Germinal center (tissue), 1 donor: ENCODE measurements at regions not wholly inside any gene's neighbourhood (a gene's known extent, or its start where the extent isn't known, plus 50 kb on each side); places are given as distances from the start of the nearest gene placed in this dataset.
"Not testable (repeated sequence)": the region's sequence is repeated elsewhere in the genome, so short reads cannot be mapped to it uniquely, and the experiment has no call there.

ENCODE experiments used
- DNase-seq: peaks from one replicate; pipeline ENCODE4 v3.0.0; 2012; ENCODE audit warnings: mixed read lengths, low spot score

DNA sequence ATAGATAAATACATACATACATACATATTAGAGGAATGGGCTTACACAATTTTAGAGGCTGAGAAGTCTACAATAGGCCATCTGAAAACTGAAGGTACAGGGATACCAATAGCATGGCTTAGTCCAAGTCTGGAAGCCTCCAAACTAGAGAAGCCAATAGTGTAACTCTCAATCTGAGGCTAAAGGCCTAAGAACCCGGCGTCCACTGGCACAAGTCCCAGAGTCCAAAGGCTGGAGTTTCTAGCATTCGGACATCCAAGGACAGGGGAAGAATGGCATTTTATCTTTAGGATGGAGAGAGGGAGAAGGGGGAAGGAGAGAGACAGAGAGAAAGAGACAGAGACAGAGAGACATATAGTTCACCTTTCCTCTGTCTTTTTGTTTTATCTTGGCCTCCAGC, 63.7 kb upstream of the SYT4 start:
- no peak for DNase-seq

DNA sequence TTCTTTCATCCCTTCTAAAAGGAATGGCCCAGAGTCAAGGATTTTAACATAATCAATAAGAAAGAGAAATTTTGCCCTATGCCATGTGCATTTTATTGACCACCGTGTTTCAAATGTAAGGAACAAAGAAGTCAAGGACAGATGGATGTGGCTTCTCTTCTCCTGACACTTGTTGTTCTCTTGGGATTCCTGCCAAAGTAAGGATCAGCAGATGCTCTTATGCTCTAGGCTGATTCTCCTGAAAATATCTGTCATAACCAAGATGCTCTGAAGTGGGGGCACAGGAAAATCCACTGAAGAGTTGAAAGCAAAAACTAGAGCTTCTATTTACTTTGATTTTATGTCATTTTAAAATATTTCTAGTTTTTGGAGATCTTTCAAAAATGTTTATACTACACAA, 72.9 kb upstream of the SYT4 start:
- no peak for DNase-seq

DNA sequence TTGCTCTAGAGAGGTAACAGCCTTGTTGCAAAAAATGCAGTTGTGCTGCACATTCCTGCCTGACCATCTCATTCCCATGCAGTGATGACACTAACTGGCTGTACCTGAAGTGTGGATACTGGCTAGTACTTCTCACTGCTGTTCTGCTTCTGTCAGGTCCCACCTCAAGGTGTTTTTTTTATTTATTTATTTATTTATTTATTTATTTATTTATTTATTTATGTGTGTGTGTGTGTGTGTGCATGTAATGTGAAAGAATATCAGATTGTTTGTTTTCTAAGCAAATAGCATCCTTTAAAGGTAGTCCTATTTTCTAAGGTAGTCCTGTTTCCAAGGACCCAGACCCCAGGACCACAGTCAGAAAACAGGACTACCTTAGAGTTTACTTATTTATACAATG, 87.2 kb upstream of the SYT4 start:
- no peak for DNase-seq

DNA sequence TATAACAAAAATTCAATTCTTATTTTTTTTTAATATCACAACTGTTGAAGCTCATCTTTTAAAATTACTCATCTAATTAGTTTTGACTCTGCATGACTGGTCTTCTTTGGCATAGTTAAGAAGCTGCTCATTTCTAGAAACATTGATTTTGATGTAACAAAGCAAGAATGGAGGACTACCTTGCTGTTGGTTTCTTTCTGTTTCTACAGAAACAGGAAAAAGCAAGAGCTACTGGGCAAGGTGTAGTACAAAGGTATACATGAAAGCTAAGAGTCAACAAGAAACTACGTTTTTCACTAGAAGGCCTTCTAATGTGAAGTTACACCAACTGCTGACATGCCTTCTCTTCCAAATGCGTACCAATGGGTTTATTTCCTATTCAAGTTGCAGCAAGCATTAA, 90.6 kb upstream of the SYT4 start:
- no peak for DNase-seq

DNA sequence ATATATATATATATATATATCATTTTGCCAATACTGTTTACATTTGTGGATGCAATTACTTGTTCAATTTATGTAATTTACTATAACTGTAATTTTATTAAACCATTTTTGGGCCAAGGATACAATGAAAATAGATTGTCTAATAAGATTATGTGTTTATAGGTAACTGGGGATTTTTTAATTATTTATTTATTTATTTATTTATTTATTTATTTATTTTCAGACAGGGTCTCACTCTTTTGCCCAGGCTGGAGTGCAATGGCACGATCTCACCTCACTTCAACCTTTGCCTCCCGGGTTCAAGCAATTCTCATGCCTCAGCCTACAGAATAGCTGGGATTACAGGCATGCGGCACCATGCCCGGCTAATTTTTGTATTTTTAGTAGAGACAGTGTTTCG, 92.0 kb upstream of the SYT4 start:
- not testable (repeated sequence) for DNase-seq

DNA sequence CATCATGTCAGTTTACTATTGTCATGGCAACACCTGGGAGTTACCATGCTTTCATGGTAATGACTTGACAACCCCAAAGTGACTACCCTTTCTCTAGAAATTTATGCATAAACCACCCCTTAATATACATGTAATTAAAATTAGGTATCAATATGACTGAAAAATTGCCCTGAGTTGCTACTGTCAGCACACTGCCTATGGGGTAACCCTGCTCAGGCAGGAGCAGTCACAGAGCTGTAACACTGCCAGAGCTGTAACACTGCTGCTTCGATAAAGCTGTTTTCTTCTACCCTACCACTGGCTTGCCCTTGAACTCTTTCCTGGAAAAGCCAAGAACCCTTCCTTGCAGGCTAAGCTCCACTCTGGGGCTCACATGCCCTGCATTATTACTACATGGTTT, 95.5 kb upstream of the SYT4 start:
- no peak for DNase-seq

DNA sequence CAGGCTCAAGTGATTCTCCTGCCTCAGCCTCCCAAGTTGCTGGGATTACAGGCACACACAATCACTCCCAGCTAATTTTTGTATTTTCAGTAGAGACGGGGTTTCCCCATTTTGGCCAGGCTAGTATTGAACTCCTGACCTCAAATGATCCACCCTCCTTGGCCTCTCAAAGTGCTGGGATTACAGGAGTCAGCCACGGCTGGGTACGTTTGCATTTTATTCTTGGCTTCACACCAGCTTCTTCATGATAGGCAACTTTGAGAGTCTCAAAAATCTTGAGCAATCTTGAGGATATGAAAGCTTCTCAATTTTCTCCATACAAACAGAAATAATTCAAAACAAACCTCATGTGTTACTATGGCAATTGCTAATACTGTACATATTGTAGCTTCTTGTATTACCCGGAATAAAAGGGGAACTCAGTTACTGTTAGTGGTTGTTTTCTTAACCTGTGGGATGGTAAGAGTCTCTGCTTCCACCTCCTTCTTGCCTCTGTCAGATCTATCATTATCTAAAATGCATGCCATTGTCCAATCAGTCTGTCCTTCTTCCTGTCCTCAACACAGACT, 102.9 kb upstream of the SYT4 start:
- DNase-seq: no peak

DNA sequence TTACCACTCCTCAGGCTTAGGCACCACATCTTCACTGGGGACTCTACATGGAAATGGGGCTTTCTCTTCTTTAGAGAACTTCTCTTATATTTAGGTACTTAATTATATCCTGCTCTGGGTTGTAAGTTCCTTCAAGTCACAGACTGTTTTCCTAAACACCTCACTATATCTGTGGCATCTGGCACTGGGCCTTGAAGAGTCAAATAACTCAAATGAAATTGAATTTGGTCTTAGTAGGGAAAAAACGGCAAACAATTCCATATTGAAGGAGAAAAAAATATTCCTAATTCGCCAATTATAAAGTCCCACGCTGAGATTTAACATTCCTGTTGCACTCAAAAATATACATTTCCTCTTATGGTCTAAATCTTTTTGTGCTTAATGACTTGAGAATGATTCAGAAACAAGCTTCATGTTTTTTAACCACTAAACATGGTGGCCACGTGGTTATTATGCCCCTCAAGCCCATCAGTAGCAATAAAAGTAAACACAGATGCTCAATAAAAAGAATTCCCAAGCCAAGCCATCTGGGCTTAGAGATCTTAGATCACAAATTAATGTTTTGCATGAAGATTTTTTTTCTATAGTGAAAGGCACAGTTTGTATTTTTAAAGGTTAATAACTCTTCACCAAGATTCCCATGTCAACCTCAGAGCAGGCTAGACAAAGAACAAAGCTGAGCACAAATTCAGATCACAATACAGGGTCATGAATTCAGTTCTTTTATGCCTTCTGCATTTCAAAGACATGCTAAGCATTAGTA, 105.5 kb upstream of the SYT4 start:
- DNase-seq: no peak

DNA sequence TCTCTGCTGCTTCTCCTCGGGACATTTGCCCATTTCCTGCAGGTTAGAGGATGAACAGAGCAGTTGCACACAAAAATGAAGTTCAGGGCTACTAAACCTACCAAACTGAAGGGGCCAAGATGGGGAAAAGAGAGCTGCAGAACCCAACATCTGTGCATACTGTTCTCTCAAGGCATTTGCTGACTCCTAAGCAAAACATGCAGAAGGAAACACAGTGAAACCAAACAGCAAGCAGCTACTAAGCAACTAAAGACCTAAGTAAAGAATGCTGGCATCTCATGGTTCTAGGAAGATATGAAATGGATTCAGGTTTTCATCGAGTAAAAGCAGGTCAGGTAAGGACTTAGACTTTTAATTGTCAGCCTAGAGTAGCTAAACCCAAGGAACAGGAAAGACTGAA, 111.9 kb upstream of the SYT4 start:
- no peak for DNase-seq

DNA sequence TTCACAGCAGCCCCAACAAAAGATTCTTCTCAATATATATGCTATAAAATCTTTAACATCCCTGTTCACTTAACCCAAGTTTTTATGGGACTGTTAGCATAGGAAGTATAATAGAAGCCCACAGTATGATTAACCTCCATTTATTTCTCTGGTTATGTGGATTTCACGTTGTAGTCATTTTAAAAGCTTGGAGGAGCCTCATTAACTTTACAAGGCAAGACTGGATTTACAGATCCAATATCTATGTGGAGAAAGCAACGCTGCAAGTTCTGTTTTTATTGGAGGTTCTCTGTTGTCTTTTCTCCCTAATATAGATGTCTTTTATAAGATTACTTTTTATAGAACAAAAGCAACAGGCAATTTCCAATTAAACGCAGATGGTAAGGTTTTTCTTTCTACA, 114.9 kb upstream of the SYT4 start:
- no peak for DNase-seq

DNA sequence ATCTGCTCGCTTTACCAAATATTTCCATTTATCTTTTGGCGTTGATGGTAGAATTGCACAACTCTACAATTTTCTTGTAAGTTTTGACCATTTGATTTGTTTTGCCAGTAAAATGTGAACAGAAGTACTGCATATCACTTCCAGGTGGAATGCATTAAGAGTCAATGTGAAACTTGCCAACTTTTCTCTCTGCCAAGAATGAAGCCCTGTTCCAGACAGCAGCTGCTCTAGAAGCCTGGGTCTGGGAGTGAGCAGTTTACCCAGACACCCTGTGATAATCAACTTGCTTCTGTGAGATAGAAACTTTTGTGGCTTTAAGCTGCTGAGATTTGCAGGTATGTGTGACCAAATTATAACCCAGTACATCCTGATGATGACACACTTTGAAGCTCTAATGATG, 115.9 kb upstream of the SYT4 start:
- DNase-seq: no peak

DNA sequence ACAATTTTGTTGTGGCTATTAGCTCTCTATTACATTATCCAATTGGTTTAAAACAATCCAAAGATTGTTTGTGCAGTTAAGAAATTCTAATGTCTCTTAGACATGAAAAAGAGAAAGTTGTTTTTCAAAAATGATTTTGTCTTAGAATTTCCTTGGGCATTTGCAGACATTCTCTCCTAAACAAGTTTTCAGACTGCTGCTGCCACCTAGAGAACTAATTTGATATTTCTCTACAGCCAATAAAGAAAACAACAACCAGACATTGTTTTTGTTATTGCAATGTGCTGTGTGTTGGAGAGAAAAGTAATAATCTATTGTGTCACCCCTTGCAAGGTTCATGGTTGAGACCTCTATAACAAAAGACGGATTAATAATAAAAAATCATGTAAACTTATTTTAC, 119.0 kb upstream of the SYT4 start:
- DNase-seq: no peak

DNA sequence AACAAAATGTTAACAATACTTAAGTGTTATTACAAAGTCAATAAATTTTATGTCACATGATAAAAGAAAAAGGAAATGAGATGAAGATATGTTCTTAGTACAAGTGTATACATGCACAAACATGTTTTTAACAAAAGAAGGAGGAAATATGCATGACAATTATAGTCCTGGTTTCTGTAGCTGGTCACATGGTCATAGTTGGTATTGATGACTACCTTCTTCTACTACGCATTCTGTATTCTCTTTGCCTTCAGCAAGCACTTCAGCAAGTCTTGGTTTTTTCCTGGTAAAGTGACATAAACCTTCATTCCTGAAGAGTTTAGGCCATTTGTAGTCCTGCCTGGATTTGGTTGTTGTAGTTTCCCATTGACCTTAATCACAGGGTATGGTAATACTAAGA, 121.3 kb upstream of the SYT4 start:
- no peak for DNase-seq

DNA sequence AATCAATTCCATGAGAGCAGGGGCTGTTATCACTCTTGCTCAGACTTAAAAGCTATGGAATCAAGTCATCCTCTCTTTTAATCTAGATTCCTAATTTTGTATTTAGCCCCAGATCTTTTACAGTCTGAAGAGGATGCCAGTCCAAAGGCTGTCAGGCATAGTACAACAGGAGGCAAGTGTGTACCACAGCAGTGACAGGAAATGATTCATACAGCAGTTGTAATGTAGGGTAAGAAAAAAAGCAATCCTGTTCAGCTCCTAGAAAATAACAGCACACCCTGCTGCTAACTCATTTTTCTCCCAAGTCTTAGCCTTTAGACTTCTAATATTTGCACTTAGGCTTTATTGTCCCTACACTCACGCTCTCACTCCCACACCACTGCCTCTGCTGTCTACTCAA, 127.8 kb upstream of the SYT4 start:
- DNase-seq: no peak

DNA sequence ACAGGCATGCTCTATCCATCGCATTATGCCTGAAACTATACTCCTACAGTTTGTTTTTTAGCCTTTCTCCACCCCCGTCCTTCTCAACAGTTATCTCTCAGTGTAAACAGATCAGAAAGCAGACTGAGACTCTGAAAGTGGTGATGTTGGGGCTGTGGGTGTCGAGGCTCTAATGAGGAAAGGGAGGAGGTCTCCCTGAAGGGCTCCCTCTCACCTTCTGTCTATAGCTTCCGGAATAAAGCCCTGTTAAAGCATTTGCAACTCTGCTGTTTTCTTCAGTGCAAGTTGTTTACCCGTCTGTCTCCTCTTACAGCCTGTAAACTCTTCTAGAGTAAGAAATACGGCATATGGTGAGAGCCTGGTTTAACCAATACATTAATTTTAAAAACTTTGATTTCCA, 136.7 kb upstream of the SYT4 start:
- DNase-seq: no peak

DNA sequence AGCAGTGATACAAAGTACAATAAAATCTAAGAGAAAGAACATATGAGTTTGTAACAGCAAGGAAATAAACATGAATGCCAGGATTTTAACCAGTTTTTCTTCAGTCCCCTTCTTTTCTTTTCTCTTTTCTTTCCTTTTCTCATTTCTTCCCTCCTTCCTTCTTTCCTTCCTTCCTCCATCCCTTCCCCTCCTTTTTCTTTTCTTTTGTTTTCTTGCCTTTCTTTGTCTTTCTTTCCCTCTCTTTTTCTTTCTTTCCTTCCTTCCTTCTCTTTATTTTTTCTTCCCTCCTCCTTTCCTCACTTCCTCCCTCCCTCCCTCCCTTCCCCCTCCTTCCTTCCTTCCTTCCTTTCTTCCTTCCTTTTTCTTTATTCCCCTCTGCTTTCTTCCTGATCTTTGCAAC, 142.8 kb upstream of the SYT4 start:
- no peak for DNase-seq

DNA sequence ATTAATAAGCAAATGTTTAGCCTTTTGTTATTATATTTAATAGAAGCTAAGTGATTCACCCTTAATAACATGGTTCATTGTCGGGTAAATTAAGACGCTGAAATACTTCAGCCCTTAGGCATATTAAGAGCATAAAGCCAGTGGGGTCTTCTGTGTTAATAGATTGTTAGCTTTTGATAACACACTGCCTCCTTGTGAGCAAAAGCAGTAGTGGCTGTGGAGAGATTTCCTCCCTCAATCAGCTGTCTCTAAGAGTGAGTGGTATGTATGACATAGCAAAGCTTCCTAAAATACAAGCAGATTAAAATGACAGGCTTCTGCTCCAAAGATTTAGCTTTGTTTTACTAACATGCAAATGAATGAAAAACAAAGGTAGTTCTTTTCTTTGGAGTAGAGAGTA, 143.7 kb upstream of the SYT4 start:
- DNase-seq: no peak

DNA sequence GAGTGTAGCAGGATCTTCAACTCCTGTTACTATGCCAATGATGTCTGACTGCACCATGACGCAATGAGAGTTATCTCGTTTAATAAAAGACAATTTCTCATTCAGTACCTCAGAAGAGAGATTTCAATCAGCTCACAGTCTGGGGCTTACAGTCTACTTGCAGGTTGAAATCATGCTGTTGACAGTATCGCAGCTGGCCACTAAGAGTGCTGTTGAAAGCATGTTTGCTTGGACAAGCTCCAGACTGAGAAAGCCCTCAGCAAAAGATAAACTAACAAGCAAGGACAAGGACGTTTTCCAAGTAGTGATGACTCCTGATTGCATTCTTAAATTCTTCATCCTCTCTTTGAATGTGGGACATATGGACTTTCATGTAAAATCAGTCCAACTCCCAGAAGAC, 145.2 kb upstream of the SYT4 start:
- DNase-seq: no peak

DNA sequence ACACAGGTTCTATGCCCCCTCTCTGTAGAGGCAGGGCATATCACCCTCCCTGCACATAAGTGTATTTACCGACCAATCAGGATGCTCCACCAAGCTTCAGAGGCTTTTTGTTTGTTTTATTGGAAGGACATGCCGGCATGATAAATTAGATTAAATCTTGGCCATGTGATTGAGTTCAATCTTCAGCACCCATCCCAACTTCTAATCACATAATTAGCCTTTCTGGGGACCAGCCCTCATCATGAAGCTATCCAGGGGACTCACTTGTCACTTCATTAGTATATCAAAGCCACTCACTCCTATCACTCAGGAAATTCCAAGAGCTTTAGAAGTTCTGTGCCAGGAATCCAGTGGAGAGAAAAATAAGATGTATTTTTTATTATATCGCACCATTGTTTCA, 158.6 kb upstream of the SYT4 start:
- DNase-seq: no peak

DNA sequence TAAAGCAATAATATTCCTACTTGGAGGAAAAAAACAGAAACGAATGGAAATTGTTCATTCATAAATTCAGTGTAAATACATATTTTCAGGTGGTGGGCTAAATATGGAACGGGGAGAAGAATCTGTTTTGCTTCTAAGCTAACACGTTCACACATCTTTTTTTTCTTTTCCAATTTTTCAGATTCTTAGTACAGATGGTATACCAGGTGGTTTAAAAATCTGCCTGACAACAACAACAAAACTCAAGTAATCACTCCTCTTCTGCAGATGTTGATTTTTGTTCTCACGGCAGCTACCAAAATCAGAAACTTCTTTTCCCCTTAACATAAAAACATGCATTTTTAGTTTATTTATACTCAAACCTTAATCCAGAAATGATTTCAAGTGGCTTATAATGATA, 164.8 kb upstream of the SYT4 start:
- no peak for DNase-seq

DNA sequence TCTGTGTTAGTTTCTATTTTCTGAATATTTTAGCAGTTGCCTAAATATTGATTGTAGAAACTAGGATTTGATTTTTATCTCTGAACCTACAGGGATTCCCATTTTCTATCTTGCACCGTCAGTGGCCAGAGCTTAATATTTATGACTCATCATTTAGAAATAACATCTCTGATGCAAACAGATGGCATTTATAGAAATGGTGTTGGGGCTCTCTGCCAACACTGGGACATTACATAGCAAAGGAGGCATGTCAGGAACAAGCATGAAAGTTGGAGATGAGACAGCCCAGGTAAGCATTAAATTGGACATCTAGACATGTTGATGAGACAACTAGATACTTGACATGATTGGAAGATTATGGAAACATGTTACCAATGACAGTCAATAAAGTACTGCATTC, 165.3 kb upstream of the SYT4 start:
- no peak for DNase-seq

DNA sequence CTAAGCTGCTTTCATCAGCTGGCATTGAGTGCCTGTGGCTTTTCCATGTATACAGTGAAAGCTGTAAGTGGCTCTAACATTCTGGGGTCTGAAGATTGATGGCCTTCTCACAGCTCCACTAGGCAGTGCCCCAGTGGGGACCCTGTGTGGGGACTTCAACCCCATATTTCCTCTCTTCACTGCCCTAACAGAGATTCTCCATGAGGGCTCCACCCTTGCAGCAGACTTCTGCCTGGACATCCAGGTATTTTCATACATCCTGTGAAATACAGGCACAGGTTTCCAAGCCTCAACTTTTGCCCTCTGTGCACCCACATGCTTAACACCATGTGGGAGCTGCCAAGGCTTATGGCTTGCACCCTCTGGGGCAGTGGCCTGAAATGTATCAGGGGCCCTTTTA, 188.2 kb upstream of the SYT4 start:
- no peak for DNase-seq

DNA sequence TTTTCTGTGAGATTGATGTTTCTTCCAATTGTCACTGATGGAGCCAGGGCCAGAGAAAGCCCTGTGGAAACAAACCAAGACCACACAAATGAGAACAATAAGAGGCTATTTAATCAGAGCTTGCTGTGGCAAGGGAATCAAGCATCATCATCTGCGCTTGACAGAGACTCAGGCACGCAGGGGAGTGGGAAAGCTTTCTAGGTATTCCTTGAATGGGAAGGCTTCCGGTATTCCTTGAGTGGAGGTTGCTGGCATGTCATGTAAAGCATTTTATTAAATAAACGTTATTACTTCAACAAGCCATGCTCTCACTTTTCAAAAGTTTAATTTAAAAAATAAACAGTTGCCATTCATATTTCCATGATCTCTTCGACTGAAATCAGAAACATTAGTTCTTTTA, 194.6 kb upstream of the SYT4 start:
- DNase-seq: no peak

DNA sequence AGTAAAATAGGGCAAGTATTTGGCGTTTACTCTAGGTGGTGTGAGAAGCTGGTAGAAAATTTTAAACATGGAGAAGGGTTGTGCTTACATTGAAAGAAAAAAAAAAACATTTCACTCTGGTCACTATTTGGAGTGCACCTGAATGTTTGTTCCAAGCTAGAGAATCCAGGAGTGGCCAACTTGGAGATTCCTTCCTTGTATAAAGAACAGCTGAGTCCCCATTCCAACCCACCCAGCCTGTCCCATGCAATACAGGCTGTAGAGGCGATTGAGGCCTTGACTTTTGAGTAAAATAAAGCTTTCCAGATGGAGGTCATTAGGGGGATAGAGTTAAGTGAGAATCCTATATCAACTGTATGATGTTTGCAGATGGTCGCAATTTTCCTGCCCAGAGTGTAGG, 203.8 kb upstream of the SYT4 start:
- no peak for DNase-seq
